GM12878 (cell line): ENCODE measurements at regions not wholly inside any gene's neighbourhood (a gene's known extent, or its start where the extent isn't known, plus 50 kb on each side); places are given as distances from the start of the nearest gene placed in this dataset.
A peak's percentile ranks its signal among the peaks of the same experiment; 100 is the strongest.

Source experiments
- ATAC-seq: fragments of 200-7000 bp; cut with Tn5 transposase; 3 replicates; pipeline ENCODE4 v1.9.1; 2020; ENCODE audit warnings: mild to moderate bottlenecking, moderate library complexity
- BruUV-seq: library from RNA; stranded (reverse); fragments of 400-500 nt; replicated peaks from 2 replicates; lab custom pipeline; 2021; lab: Mats Ljungman, UMichigan
- CTCF ChIA-PET: fragments of 300-600 bp; sonication (Branson Sonifier 250); formaldehyde crosslinking; extraction: SDS; loops from one replicate; lab custom pipeline; 2021; ENCODE audit warnings: inconsistent platforms; lab: Yijun Ruan, JAX
- POLR2A ChIA-PET: fragments of 350-600 bp; formaldehyde crosslinking; extraction: SDS; loops from one replicate; lab custom pipeline; 2021; ENCODE audit warnings: inconsistent platforms; lab: Charles Lee
- RAD21 ChIA-PET: fragments of 300-600 bp; sonication (Branson Sonifier 250); formaldehyde crosslinking; loops from one replicate; lab custom pipeline; 2023; ENCODE audit warnings: antibody characterized with exemption; ENCODE audit not compliant: unreplicated experiment; lab: Charles Lee
- SMC1A ChIA-PET: fragments of 300-600 bp; sonication (Branson Sonifier 250); formaldehyde crosslinking; loops from one replicate; lab custom pipeline; 2023; ENCODE audit not compliant: unreplicated experiment, uncharacterized antibody; lab: Charles Lee
- DNase-seq: peaks from one replicate; pipeline ENCODE4 v3.0.0-alpha.2; 2011; ENCODE audit warnings: low read depth, low spot score
- FAIRE-seq: peaks from 3 replicates; lab custom pipeline; 2011; peaks lifted over from hg19 to GRCh38; lab: Jason Lieb, UNC
- H2AFZ ChIP-seq: 2 replicates; pipeline ENCODE4 v1.6.0; 2011; ENCODE audit warnings: low read depth, low read length, control low read depth; ENCODE audit not compliant: control insufficient read depth
- H3K27ac ChIP-seq: 2 replicates; pipeline ENCODE4 v1.5.1; 2011; ENCODE audit warnings: control low read depth; ENCODE audit not compliant: control insufficient read depth, insufficient read depth
- H3K27me3 ChIP-seq, 2 experiments: replicated peaks in 1 of 2; 2 replicates each; pipeline versions ENCODE4 v1.6.0 to v1.6.1; 2011; ENCODE audit warnings: low read length in 1 of 2; ENCODE audit not compliant: control insufficient read depth in 2 of 2, insufficient read depth in 2 of 2
- H3K36me3 ChIP-seq, 2 experiments: 2 replicates each; pipeline ENCODE4 v1.5.1; 2011; ENCODE audit warnings: low read length in 1 of 2; ENCODE audit not compliant: control insufficient read depth in 2 of 2, insufficient read depth in 2 of 2
- H3K4me1 ChIP-seq: 2 replicates; pipeline ENCODE4 v1.6.1; 2011; ENCODE audit warnings: mild to moderate bottlenecking, low read length, moderate library complexity, mixed read lengths; ENCODE audit not compliant: control insufficient read depth, insufficient read depth
- H3K4me2 ChIP-seq: 2 replicates; pipeline ENCODE4 v1.6.0; 2011; ENCODE audit warnings: control low read depth; ENCODE audit not compliant: control insufficient read depth, insufficient read depth
- H3K4me3 ChIP-seq: fragments of 200-600 bp; sonication (generic); 2 replicates; pipeline ENCODE4 v1.5.1; 2016
- H3K79me2 ChIP-seq: 2 replicates; pipeline ENCODE4 v1.6.0; 2011; ENCODE audit warnings: low read length; ENCODE audit not compliant: control insufficient read depth, insufficient read depth
- H3K9ac ChIP-seq: 2 replicates; pipeline ENCODE4 v1.8.0; 2011; ENCODE audit warnings: low read length, control low read depth, mixed read lengths; ENCODE audit not compliant: control insufficient read depth, insufficient read depth
- H3K9me3 ChIP-seq: replicated peaks from 3 replicates; pipeline ENCODE4 v1.5.1; 2011; ENCODE audit warnings: mild to moderate bottlenecking, low read length; ENCODE audit not compliant: control insufficient read depth, insufficient read depth
- H4K20me1 ChIP-seq: 2 replicates; pipeline ENCODE4 v1.6.0; 2011; ENCODE audit not compliant: control insufficient read depth, insufficient read depth
- CBFB ChIP-seq: IDR thresholded peaks from 2 replicates; pipeline ENCODE4 v1.6.1; 2016; ENCODE audit warnings: antibody characterized with exemption, low read depth
- CHD4 ChIP-seq: fragments of 200-600 bp; sonication (generic); IDR thresholded peaks from 2 replicates; pipeline ENCODE4 v1.6.1; 2016; ENCODE audit warnings: mild to moderate bottlenecking
- CREB1 ChIP-seq: IDR thresholded peaks from 2 replicates; pipeline ENCODE4 v1.6.1; 2012; ENCODE audit warnings: low read depth, mild to moderate bottlenecking, inconsistent platforms
- EP300 ChIP-seq, 2 experiments: fragments of 150-350 bp in 1 of 2; IDR thresholded peaks; 2 replicates each; pipeline ENCODE4 v1.6.1; 2011 to 2012; ENCODE audit warnings: low read depth in 2 of 2, low read length in 2 of 2, borderline replicate concordance in 1 of 2, improper control_type of control experiment in 1 of 2, inconsistent platforms in 1 of 2; ENCODE audit not compliant: control insufficient read depth in 1 of 2
- IKZF1 ChIP-seq: fragments of 450-650 bp; conservative IDR thresholded peaks from 2 replicates; pipeline ENCODE4 v1.6.1; 2017; ENCODE audit warnings: antibody characterized with exemption, mild to moderate bottlenecking
- IRF4 ChIP-seq: IDR thresholded peaks from 2 replicates; pipeline ENCODE4 v1.6.1; 2011; ENCODE audit warnings: low read depth, low read length
- MEF2A ChIP-seq: IDR thresholded peaks from 2 replicates; pipeline ENCODE4 v1.6.1; 2011; ENCODE audit warnings: low read depth, mild to moderate bottlenecking, low read length, moderate library complexity; ENCODE audit not compliant: insufficient read depth
- NFIC ChIP-seq: IDR thresholded peaks from 2 replicates; pipeline ENCODE4 v1.6.1; 2012; ENCODE audit warnings: low read depth, mild to moderate bottlenecking, inconsistent platforms, low read length, moderate library complexity
- RCOR1 ChIP-seq: conservative IDR thresholded peaks from 2 replicates; pipeline ENCODE4 v1.6.1; 2012; ENCODE audit warnings: low read depth, low read length, improper control_type of control experiment
- RFX5 ChIP-seq: IDR thresholded peaks from 2 replicates; pipeline ENCODE4 v1.6.1; 2011; ENCODE audit warnings: low read depth, low read length, improper control_type of control experiment
- SIX5 ChIP-seq: IDR thresholded peaks from 2 replicates; pipeline ENCODE4 v1.6.1; 2011; ENCODE audit warnings: mild to moderate bottlenecking, low read depth, low read length, moderate library complexity; ENCODE audit not compliant: severe bottlenecking
- SUPT20H ChIP-seq: IDR thresholded peaks from 2 replicates; pipeline ENCODE4 v1.6.1; 2011; ENCODE audit warnings: low read depth, mild to moderate bottlenecking, low read length, moderate library complexity, borderline replicate concordance; ENCODE audit not compliant: control insufficient read depth
- WRNIP1 ChIP-seq: IDR thresholded peaks from 2 replicates; pipeline ENCODE4 v1.6.1; 2011; ENCODE audit warnings: low read depth, low read length, improper control_type of control experiment, borderline replicate concordance
- ZNF274 ChIP-seq: IDR thresholded peaks from one replicate; pipeline ENCODE4 v1.8.0; 2011; ENCODE audit not compliant: insufficient read length, insufficient read depth
- WGBS: methylation state at CpG from one replicate; pipeline ENCODE4 v1.1.6; 2016; ENCODE audit warnings: low lambda C conversion rate; ENCODE audit not compliant: insufficient replicate concordance, insufficient coverage; ENCODE audit errors: missing lambda C conversion rate; 5-methylcytosine and 5-hydroxymethylcytosine counted together
- in situ Hi-C: fragments of 300-500 bp; cut with MboI; formaldehyde crosslinking; loops from 9 replicates; pipeline ENCODE4 v1.14.3; 2018; ENCODE audit warnings: mixed read lengths
- intact Hi-C: fragments of 100-400 bp; cut with micrococcal nuclease; formaldehyde crosslinking; loops from one replicate; pipeline ENCODE4 v1.14.2; 2022; ENCODE audit not compliant: unreplicated experiment
- TF ChIP-seq, protein P1 (sequence below): fragments of 450-650 bp; formaldehyde crosslinking; IDR thresholded peaks from 2 replicates; pipeline ENCODE4 v1.4.0; 2022; ENCODE audit warnings: mild to moderate bottlenecking, moderate library complexity
- TF ChIP-seq, protein P2 (sequence below): fragments of 450-650 bp; IDR thresholded peaks from 2 replicates; pipeline ENCODE4 v1.6.1; 2017; ENCODE audit warnings: low read depth, mild to moderate bottlenecking, moderate library complexity
- TF ChIP-seq, protein P3 (sequence below): fragments of 450-650 bp; IDR thresholded peaks from 2 replicates; pipeline ENCODE4 v1.6.1; 2017; ENCODE audit warnings: borderline replicate concordance

DNA sequence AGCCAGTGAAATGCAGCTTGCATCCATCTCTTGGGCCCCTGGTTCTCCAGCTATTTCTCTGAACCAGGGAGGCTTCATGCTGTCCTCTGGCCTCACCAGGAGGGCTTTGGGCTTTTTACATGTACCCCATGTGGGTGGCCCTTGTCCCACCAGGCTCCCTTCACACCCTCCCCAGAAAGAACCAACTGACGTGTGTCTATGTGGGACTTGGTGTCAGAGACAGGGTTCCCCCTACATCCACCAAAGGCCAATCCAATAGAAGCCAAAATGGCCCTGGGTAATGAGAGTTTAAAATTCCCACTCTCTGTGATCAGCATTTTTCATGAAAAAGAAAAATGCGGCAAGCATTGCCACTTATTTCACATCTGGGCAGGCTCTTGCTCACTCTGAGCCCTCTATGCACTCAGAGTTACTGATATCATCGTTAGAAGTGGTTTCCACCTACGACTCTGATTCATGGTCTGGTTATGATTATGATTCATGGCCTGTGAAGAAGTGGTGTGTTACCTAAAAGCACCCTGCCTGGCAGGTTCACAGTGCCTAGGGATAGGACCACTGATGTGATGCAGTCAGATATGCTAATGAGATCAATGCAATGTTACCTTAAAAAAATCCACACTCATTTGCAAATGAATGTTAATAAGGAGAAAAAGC, 133.5 kb downstream of the BUB3 start (continued):
- 0 out of 2 replicates have a peak, but pooled peaks have one; percentile 31 for TF ChIP-seq CBFB
- TF ChIP-seq MEF2A: 0 out of 2 replicates have a peak, but pooled peaks have one; percentile 19

DNA sequence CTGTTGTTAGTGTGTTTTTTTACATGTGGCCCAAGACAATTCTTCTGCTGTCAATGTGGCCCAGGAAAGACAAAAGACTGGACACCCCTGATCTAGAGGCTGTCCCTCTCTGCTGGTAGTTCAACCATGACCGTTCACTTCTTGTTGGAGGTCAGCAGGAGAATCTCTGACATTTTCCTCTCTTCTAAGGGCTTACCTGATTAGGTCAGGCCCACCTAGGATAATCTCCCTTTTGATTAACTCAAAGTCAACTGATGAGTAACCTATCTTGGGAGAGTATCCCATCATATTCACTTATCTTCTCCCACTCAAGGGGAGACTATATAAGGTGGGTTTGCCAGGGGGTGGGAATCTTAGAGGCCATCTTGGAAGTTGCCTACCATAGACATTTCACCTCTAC, 135.2 kb downstream of the BUB3 start:
- H3K36me3 ChIP-seq: no peaks in the 10 kb centered on the region
- ATAC-seq (no peak), DNase-seq (no peak), FAIRE-seq (no peak)
- ChIA-PET SMC1A (interaction anchor here (1.4 kb wide), 1 partner anchor 91 kb away, joined by 3 read pairs; no protein-coding TSS in a partner anchor), POLR2A (no interaction called here), CTCF (no interaction called here), RAD21 (no interaction called here)
- no peak overlapping the region for H3K9ac ChIP-seq
- in situ Hi-C loops: no loop called here
- no peak overlapping the region for H3K4me3 ChIP-seq
- no peak overlapping the region for H3K27ac ChIP-seq
- no peaks in the 10 kb centered on the region for H4K20me1 ChIP-seq
- H3K79me2 ChIP-seq: no peaks in the 10 kb centered on the region
- WGBS: 0% methylated on average over 1 of the region's 1 CpG
- H2AFZ ChIP-seq: no peak overlapping the region
- no peak overlapping the region for H3K4me2 ChIP-seq
- BruUV-seq: no TSS peak
- no peaks in the 10 kb centered on the region for H3K4me1 ChIP-seq
- H3K9me3 ChIP-seq: no peaks in the 10 kb centered on the region; the same call in 1 of the 3 replicates
- no peaks in the 10 kb centered on the region for H3K27me3 ChIP-seq
- intact Hi-C loops: no loop called here
- TF ChIP-seq, protein P1, sequence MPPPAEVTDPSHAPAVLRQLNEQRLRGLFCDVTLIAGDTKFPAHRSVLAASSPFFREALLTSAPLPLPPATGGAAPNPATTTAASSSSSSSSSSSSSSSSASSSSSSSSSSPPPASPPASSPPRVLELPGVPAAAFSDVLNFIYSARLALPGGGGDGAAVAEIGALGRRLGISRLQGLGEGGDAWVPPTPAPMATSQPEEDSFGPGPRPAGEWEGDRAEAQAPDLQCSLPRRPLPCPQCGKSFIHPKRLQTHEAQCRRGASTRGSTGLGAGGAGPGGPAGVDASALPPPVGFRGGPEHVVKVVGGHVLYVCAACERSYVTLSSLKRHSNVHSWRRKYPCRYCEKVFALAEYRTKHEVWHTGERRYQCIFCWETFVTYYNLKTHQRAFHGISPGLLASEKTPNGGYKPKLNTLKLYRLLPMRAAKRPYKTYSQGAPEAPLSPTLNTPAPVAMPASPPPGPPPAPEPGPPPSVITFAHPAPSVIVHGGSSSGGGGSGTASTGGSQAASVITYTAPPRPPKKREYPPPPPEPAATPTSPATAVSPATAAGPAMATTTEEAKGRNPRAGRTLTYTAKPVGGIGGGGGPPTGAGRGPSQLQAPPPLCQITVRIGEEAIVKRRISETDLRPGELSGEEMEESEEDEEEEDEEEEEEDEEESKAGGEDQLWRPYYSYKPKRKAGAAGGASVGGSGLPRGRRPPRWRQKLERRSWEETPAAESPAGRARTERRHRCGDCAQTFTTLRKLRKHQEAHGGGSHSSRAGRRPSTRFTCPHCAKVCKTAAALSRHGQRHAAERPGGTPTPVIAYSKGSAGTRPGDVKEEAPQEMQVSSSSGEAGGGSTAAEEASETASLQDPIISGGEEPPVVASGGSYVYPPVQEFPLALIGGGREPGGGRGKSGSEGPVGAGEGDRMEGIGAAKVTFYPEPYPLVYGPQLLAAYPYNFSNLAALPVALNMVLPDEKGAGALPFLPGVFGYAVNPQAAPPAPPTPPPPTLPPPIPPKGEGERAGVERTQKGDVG (CRISPR knock-in tag): no peak
- TF ChIP-seq ZNF274: no peak
- no peak for TF ChIP-seq EP300 (IDR thresholded peaks at IDR 0.05; ENCODE audit: borderline replicate concordance in 1 of 2, control insufficient read depth in 1 of 2, low read depth in 2 of 2, low read length in 2 of 2)
- no peak for TF ChIP-seq IRF4
- TF ChIP-seq CHD4: no peak
- TF ChIP-seq WRNIP1: no peak
- TF ChIP-seq, protein P2, sequence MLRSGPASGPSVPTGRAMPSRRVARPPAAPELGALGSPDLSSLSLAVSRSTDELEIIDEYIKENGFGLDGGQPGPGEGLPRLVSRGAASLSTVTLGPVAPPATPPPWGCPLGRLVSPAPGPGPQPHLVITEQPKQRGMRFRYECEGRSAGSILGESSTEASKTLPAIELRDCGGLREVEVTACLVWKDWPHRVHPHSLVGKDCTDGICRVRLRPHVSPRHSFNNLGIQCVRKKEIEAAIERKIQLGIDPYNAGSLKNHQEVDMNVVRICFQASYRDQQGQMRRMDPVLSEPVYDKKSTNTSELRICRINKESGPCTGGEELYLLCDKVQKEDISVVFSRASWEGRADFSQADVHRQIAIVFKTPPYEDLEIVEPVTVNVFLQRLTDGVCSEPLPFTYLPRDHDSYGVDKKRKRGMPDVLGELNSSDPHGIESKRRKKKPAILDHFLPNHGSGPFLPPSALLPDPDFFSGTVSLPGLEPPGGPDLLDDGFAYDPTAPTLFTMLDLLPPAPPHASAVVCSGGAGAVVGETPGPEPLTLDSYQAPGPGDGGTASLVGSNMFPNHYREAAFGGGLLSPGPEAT: no peak
- no peak for TF ChIP-seq SUPT20H
- no peak for TF ChIP-seq IKZF1
- TF ChIP-seq, protein P3, sequence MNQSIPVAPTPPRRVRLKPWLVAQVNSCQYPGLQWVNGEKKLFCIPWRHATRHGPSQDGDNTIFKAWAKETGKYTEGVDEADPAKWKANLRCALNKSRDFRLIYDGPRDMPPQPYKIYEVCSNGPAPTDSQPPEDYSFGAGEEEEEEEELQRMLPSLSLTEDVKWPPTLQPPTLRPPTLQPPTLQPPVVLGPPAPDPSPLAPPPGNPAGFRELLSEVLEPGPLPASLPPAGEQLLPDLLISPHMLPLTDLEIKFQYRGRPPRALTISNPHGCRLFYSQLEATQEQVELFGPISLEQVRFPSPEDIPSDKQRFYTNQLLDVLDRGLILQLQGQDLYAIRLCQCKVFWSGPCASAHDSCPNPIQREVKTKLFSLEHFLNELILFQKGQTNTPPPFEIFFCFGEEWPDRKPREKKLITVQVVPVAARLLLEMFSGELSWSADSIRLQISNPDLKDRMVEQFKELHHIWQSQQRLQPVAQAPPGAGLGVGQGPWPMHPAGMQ: no peak
- no peak for TF ChIP-seq SIX5
- TF ChIP-seq RCOR1: no peak
- TF ChIP-seq NFIC: no peak
- no peak for TF ChIP-seq RFX5
- no peak for TF ChIP-seq CREB1
